GM18505 (cell line): ENCODE measurements at regions not wholly inside any gene's neighbourhood (a gene's known extent, or its start where the extent isn't known, plus 50 kb on each side); places are given as distances from the start of the nearest gene placed in this dataset.

Source experiments
- ATAC-seq: cut with Tn5 transposase; IDR thresholded peaks from one replicate; pipeline ENCODE4 v1.9.1; 2021; ENCODE audit not compliant: unreplicated experiment
- POLR2A ChIP-seq: IDR thresholded peaks from 4 replicates; pipeline ENCODE4 v1.6.1; 2011; ENCODE audit warnings: borderline replicate concordance; ENCODE audit not compliant: insufficient read depth, insufficient read length; ENCODE audit errors: extremely low read depth

DNA sequence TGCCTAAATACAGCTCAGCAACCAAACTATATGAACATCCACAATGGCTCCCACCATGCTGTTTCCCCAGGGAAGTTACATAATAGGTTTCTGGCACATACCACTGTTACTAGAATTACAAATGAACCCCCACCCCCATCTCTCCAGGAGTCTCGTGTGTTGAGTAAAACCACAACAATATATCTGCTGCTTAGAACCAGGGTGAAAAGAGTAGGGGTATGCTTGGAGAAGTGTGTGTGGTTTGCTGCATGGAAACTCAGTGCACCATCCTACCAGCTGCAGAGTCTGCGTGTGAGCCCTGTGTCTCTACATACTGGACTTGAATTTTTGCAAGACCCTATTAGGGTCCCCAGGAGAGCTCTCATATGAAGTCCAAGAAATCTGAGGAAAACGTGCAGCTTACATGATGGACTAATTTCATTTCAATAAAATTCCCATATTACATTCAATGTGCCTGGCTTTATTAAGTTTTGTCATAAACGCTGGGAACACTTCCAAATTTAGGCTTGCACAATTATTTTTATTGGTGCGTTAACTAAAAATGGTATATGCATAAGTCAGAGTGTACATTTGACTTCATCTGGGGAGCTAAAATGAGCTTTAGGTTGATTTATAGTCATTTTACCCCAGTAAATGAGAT is 104.5 kb upstream of the NFIB start:
- no peak for ATAC-seq
- TF ChIP-seq POLR2A = no peak

DNA sequence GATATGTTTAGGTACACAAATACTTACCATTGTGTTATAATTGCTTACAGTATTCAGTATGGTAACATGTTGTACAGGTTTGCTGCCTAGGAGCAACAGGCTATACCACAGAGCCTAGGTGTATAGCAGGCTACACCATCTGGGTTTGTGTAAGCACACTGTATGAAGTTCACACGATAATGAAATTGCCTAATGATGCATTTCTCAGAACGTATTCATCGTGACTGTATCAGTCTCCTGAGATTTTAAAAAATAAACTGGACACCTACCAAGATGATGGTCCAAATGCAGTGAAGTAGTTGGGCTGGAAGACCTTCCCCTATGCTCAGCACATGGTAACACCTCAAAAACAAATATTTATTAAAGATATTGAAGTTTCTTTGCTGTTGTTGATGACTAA is 103.3 kb upstream of the NFIB start:
- TF ChIP-seq POLR2A = no peak
- ATAC-seq = no peak

DNA sequence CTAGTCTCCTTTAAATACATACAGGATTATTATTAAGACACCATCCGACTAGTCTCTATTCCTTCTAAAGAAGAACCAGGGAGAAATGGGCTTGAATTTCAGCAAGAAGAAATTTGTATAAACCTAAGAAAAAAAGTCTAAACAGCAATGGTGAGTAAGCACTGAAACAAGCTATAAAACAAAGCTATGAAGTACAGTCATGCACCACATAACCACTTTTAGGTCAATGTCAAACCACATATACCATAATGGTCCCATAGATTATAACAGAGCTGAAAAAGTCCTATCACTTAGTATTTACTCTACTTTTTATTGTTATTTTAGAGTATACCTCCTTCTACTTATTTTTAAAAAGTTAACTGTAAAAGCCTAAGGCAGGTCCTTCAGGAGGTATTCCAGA is 102.0 kb upstream of the NFIB start:
- ATAC-seq = no peak
- no peak for TF ChIP-seq POLR2A

DNA sequence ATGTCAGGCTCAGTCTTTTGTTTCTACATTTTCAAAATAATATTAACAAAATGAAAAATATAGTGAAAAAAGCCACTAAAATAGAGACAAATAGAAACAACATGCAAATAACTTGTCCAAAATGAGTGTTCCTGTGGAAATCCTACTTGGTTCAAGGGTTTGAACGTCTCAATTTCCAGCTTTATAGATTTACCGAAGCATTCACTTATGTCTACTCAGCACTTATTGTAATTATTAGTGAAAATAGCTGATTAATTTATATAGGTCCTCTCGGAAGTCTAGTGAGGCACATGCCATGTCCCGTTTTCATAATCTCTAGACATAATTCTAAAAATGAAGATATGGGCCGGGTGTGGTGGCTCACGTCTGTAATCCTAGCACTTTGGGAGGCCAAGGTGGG is 99.9 kb upstream of the NFIB start:
- no peak for TF ChIP-seq POLR2A
- ATAC-seq = no peak

DNA sequence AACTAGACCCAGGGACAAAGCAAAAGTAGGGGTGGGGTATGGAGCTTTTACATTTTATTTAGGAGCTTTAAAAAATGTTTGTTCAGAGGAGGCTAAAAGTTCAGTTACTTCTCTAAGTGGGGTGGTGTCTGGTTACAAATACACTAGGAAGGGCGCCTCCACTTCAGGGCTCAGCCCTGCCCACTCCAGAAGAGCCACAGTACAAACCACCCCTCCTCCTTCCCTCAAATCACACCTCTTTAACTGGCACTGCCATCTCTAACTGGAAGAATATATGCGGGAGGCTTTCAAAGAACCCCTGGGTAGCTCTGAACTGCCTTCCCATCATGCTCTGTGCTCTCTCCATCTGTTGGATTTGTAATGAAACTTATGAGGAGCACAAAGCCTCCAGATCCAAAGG is 98.8 kb upstream of the NFIB start:
- TF ChIP-seq POLR2A = no peak
- ATAC-seq = no peak

DNA sequence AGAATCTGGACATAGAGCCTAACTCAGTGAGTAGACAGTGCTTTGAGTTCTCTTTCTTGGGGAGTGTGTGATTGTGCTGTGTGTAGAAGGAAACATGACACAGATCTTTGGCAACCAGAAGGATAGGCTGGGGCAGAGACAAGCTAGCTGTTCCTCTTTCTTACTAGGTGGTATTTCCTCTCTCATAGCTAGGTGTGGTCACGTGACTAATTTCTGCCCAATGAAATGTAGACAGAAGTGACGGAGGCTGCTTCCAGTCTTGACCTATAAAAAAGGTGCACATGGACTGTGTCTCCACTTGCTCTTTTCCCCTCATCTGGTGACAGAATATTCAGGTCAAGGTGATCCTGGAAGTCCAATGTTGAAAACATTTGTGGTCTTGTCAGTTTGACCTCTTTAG is 92.5 kb upstream of the NFIB start:
- ATAC-seq = no peak

DNA sequence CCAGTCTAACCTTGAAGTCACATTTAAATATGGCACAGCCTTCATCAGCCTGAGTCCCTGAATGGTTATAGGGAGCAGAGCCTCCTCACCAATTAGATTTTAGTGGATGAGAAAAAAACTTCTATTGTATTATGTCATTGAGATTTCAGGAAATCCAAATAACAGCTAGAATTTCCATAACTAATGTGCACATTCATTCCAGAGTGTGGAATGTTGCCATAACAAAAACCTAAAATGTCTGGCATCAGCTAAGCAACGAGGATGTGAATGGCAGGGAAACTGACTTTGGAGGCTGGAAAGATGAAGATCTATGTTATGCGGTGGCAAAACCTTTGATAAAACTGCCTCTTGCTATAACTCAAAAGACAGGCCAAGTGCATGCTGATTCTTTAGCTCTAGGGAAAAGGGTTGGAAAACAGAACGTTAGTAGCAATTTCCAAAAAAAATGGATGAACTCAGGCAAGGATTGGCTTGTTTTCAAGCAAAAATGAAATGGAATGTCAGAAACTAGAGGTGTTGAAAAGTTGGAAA is 91.3 kb upstream of the NFIB start:
- ATAC-seq = no peak
- TF ChIP-seq POLR2A = no peak

More for the DNA sequence above, 92.5 kb upstream of the NFIB start:
- no peak for TF ChIP-seq POLR2A

DNA sequence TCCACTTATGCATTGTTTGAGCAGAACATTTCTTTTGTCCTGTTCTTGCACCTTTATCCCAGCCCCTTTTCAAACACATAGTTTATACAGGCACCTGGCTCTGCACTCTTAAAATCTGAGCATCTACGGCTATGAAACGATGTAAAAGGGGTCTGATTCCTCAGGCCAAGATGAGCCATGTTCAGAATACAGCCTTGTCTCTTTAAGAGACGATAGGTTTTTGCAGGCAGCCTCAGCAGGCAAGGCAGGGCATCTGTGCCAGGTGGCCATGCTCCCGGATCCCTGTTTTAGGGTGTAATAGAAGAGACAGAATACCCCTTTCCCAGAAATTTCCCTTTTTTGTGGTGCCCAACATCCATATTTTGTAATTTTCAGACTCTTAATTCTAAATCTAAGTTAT is 89.1 kb upstream of the NFIB start:
- no peak for TF ChIP-seq POLR2A
- no peak for ATAC-seq

DNA sequence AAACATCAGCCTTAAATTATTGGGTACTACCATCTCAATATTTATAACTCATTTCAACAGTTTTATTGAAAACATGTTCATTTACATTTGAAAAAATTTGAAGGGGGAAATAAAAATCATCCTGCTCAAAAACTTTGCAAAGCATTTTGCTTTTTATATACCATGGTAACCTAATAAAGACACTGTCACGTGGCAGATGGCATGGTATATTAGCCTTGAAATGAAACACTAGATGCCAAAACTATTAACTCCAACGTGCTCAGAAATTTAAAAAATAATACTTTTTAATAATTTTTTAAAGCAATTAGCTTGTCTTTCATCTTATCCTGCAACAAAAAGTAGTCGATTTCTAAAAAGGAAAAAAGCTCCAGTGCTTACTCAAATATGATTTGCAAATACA is 88.6 kb upstream of the NFIB start:
- ATAC-seq = no peak

DNA sequence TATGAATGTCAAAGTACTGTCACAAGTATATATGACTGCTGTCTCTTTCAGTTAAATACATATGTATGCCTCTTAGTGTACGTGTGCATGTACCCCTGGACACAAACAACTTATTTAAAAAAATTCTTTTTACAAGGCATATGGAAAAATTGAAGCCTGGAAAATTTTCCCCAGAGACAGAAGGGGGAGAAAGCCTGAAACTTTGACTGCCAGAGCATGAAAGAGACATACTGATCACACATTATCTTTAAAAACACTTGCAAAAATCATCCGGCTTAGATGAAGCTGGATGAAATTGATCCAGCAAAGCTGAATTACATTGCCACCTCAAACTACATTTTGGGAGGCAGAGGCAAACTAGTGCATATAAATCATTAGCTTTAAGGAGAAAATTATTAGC is 88.0 kb upstream of the NFIB start:
- TF ChIP-seq POLR2A = no peak
- no peak for ATAC-seq

More for the DNA sequence above, 88.6 kb upstream of the NFIB start:
- TF ChIP-seq POLR2A = no peak

DNA sequence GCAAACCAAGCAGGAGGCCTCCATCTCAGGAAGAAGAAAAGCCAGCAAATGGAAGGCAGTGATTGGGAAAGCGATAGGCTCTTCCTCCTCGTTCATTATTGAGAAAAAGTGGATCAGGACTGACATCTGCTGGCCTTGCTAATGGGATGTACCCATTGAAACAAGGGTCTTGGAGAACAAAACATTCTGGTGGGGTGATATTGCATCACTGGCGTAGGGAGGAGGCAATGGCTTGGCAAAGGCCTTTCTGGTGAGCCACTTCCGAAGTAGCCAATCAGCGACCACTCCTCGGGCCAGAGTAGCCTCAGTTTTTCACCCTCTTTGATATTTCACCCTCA is 86.7 kb upstream of the NFIB start:
- TF ChIP-seq POLR2A = no peak
- no peak for ATAC-seq

DNA sequence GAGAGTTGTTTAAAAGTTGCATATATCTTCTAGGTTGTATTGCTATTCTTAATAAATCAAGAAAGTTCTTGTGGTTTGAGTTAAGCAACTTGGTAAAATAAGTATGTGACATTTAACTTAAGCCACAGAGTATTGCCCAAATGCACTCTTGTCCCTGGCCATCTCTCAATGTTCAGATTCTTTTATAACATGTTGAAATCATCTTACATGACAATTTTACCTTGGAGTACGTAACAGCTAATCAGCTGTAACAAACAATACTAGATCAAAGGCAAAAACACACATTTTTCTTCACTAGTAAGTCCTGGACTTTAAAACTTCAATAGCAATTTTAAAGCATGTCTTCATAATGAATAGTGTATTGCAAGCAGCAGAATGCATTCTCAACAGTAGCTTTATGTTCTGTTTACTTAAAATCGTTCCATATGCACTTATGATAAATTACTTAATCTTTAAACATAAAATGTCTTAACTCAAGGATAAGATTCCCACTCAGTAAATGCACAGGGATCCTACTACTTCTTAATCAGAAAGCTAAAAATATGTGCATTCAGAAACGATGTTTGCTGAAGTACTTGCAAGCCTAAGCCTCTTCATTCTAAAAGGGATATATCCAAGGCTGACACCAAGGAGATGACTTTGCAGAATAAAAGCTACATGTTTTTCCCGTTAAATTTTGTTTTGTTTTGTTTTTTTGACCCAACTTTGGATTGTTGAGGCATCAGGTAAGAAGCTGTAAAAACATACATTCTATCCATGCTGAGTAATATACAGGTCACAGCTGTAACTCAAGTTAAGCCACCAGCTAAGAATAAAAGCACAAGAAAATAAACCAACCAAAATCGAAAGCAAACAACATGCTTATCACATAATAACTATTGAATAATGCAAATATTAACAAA is 86.1 kb upstream of the NFIB start:
- no peak for TF ChIP-seq POLR2A
- no peak for ATAC-seq

DNA sequence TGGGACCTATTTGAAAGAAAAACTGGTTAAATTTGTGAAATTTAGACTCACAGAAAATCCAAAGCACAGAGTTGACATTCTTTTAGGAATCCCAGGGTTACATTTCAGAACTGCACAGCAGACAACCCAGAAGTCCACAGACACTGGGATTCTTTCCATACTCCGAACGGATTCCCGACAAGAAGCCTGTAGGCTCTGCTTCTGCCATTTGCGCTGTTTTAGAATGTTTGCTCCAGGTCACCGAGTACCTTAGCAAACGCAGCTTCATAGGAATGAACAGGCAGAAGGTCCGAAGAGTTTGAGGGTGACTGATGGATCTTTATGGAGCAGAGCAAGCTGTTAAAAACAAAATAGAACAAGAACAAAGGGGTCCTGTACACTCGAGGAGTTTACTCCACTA is 84.5 kb upstream of the NFIB start:
- no peak for TF ChIP-seq POLR2A
- no peak for ATAC-seq

DNA sequence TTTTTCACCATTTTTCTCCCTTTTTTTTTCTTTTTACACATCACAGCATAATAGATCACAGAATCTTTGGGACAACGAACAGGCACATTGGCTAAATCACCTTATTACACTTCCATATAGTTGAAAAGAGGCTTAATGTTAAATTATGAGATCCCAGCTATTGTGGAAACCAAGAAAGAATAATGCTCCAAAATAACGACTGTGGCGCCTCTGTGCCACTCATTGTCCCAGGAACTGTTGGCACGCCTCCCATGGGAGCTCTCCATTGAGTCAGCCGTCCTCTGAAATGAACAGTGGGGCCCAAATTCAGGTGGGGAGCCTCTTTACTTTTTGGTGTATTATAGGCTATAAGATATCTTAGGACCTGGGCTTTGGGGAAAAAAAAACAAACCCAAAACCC is 82.2 kb upstream of the NFIB start:
- no peak for TF ChIP-seq POLR2A
- ATAC-seq = no peak
